A673 (cell line): ENCODE measurements at regions not wholly inside any gene's neighbourhood (a gene's known extent, or its start where the extent isn't known, plus 50 kb on each side); places are given as distances from the start of the nearest gene placed in this dataset.

ENCODE experiments used
- BruUV-seq: library from RNA; stranded (reverse); fragments of 400-500 nt; replicated peaks from 2 replicates; lab custom pipeline; 2021; lab: Mats Ljungman, UMichigan
- CTCF ChIA-PET: fragments of 300-600 bp; sonication (Branson Sonifier 250); formaldehyde crosslinking; loops from one replicate; lab custom pipeline; 2022; ENCODE audit warnings: antibody characterized with exemption; lab: Charles Lee
- POLR2A ChIA-PET: fragments of 300-600 bp; sonication (Branson Sonifier 250); formaldehyde crosslinking; loops from one replicate; lab custom pipeline; 2022; ENCODE audit warnings: antibody characterized with exemption; ENCODE audit not compliant: low non-redundant PET; lab: Charles Lee
- DNase-seq: peaks from one replicate; pipeline ENCODE4 v3.0.0-alpha.2; 2015; ENCODE audit warnings: low spot score
- H3K27ac ChIP-seq: fragments of 200-600 bp; sonication (generic); 2 replicates; pipeline ENCODE4 v1.5.1; 2016; ENCODE audit warnings: mixed run types, low read depth, mild to moderate bottlenecking, mixed read lengths, antibody characterized with exemption, low read length; ENCODE audit not compliant: poor library complexity, severe bottlenecking
- H3K27me3 ChIP-seq: fragments of 200-600 bp; sonication (generic); replicated peaks from 2 replicates; pipeline ENCODE4 v1.6.1; 2017; ENCODE audit warnings: mixed run types, low read depth, mild to moderate bottlenecking, mixed read lengths, antibody characterized with exemption, low read length; ENCODE audit not compliant: insufficient read depth, poor library complexity
- H3K36me3 ChIP-seq: fragments of 200-600 bp; sonication (generic); 2 replicates; pipeline ENCODE4 v1.6.1; 2016; ENCODE audit warnings: mixed run types, mild to moderate bottlenecking, mixed read lengths, antibody characterized with exemption, low read length; ENCODE audit not compliant: insufficient read depth, poor library complexity, severe bottlenecking
- H3K4me1 ChIP-seq: fragments of 200-600 bp; sonication (generic); 2 replicates; pipeline ENCODE4 v1.6.1; 2017; ENCODE audit warnings: mixed run types, mild to moderate bottlenecking, mixed read lengths, antibody characterized with exemption, low read length; ENCODE audit not compliant: insufficient read depth, poor library complexity, severe bottlenecking
- H3K4me3 ChIP-seq: fragments of 200-600 bp; sonication (generic); 2 replicates; pipeline ENCODE4 v1.5.1; 2016; ENCODE audit warnings: low read depth, mixed run types, mild to moderate bottlenecking, mixed read lengths, low read length; ENCODE audit not compliant: poor library complexity, severe bottlenecking
- H3K9me3 ChIP-seq: fragments of 200-600 bp; sonication (generic); 2 replicates; pipeline ENCODE4 v1.6.1; 2016; ENCODE audit warnings: mixed run types, low read depth, mild to moderate bottlenecking, mixed read lengths, antibody characterized with exemption, low read length; ENCODE audit not compliant: poor library complexity, severe bottlenecking
- EZH2 ChIP-seq: fragments of 200-600 bp; sonication (generic); IDR thresholded peaks from 2 replicates; pipeline ENCODE4 v1.6.1; 2017; ENCODE audit warnings: borderline replicate concordance, low read depth, mild to moderate bottlenecking, mixed read lengths, antibody characterized with exemption, low read length; ENCODE audit not compliant: poor library complexity, severe bottlenecking
- intact Hi-C: fragments of 100-400 bp; cut with micrococcal nuclease; formaldehyde crosslinking; loops from one replicate; pipeline ENCODE4 v1.10.0; 2022; ENCODE audit not compliant: unreplicated experiment
- TF ChIP-seq, protein P1 (sequence below): fragments of 300-800, 200-600 bp; sonication (generic); conservative IDR thresholded peaks from 2 replicates; pipeline ENCODE4 v1.5.1; 2017; ENCODE audit warnings: low read depth, mild to moderate bottlenecking, antibody characterized with exemption, low read length, moderate library complexity, mixed read lengths

DNA sequence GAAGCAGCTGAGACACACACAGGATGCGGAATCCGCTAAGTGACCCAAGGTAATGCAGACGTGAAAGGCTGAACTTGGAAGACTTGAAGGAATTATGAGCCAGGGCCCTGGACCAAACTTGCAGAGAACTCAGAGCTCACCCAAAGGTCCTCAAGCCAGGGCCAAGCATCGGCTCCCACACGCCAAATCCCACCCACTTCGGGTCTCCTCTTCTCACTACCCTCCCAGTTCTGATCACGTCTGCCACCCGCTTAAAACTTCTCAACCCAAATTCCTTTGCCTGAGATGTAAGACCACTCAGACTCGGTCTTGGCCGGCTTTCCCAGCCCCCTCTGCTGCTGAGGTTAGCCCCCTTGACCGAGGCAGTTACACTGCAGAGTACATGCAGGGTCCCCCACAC, 130.1 kb downstream of the PSMG1 start:
- CTCF ChIA-PET = no interaction called here
- no peaks in the 10 kb centered on the region for H3K36me3 ChIP-seq

DNA sequence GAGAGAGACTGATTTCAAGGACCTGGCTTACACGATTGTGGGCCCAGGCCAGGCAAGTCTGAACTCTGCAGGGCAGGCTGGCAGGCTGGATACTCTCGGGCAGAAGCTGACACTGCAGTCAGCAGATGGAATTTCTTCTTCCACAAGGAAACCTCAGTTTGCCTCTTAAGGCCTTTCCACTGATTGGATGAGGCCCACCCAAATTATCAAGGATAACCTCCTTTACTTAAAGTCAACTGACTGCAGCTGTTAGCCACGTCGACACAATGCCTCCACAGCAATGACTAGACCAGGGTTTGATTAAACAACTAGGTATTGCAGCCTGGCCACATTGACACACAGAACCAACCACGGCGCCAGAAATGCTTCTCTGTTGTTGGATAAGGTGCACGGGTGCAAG, 130.5 kb downstream of the PSMG1 start:
- Histone ChIP-seq H3K4me3 (no peak overlapping the region), H3K36me3 (no peaks in the 10 kb centered on the region), H3K27me3 (peaks cover 3% of the 10 kb centered on the region), H3K27ac (no peak overlapping the region), H3K4me1 (no peaks in the 10 kb centered on the region), H3K9me3 (no peaks in the 10 kb centered on the region)
- no TSS peak for BruUV-seq
- intact Hi-C loops = no loop called here
- TF ChIP-seq EZH2 = no peak
- TF ChIP-seq, protein P1, sequence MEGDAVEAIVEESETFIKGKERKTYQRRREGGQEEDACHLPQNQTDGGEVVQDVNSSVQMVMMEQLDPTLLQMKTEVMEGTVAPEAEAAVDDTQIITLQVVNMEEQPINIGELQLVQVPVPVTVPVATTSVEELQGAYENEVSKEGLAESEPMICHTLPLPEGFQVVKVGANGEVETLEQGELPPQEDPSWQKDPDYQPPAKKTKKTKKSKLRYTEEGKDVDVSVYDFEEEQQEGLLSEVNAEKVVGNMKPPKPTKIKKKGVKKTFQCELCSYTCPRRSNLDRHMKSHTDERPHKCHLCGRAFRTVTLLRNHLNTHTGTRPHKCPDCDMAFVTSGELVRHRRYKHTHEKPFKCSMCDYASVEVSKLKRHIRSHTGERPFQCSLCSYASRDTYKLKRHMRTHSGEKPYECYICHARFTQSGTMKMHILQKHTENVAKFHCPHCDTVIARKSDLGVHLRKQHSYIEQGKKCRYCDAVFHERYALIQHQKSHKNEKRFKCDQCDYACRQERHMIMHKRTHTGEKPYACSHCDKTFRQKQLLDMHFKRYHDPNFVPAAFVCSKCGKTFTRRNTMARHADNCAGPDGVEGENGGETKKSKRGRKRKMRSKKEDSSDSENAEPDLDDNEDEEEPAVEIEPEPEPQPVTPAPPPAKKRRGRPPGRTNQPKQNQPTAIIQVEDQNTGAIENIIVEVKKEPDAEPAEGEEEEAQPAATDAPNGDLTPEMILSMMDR = no peak
- CTCF ChIA-PET = no interaction called here
- POLR2A ChIA-PET = no interaction called here
- no peak for DNase-seq

More for the DNA sequence above, 130.1 kb downstream of the PSMG1 start:
- Histone ChIP-seq H3K4me1 (no peaks in the 10 kb centered on the region), H3K27me3 (peaks cover 3% of the 10 kb centered on the region), H3K27ac (no peak overlapping the region), H3K4me3 (no peak overlapping the region), H3K9me3 (no peaks in the 10 kb centered on the region)
- intact Hi-C loops = no loop called here
- DNase-seq = no peak
- TF ChIP-seq, protein P1 = no peak
- no peak for TF ChIP-seq EZH2
- no TSS peak for BruUV-seq
- POLR2A ChIA-PET = no interaction called here

DNA sequence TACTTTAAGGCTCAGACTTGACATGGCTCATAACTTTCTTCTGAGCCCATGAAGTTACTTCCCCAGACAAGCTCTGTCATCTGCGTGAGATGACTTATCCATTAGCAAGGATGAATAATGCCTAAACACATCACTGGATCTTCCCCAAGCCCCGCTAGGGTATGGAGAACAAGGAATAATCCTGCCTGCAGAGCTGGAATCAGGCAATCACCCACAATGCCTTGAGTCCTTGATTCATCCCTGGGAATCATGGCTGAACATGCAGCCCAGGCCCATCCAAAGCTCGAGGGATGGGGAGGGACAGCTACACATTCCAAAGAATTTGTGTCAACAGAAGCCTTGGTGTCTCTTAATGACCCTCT, 131.7 kb downstream of the PSMG1 start:
- Histone ChIP-seq H3K27ac (no peak overlapping the region), H3K4me1 (no peaks in the 10 kb centered on the region), H3K36me3 (no peaks in the 10 kb centered on the region), H3K9me3 (no peaks in the 10 kb centered on the region), H3K27me3 (peaks cover 2% of the 10 kb centered on the region), H3K4me3 (no peak overlapping the region)
- no TSS peak for BruUV-seq
- CTCF ChIA-PET = no interaction called here
- no peak for DNase-seq
- POLR2A ChIA-PET = no interaction called here
- intact Hi-C loops = no loop called here
- TF ChIP-seq, protein P1 = no peak
